ENCODE measurements at regions not wholly inside any gene's neighbourhood (a gene's known extent, or its start where the extent isn't known, plus 50 kb on each side); places are given as distances from the start of the nearest gene placed in this dataset.

GRCh38 chr1:215458104-215458503 lies 109.0 kb upstream of the KCTD3 start:
- intact Hi-C loops (cut with DNase I), result no loop called here
- no peaks in the 10 kb centered on the region for H3K27me3 ChIP-seq
- no peaks in the 10 kb centered on the region for H3K4me1 ChIP-seq (replicated peaks in 1 of 2)
- H3K27ac ChIP-seq, result no peak overlapping the region
- H3K4me3 ChIP-seq, result no peak overlapping the region
- no peaks in the 10 kb centered on the region for H3K36me3 ChIP-seq (replicated peaks in 1 of 2)
- no peak for DNase-seq
- no peak for TF ChIP-seq CTCF (IDR thresholded peaks at IDR 0.05)
- no peak for TF ChIP-seq POLR2A (IDR thresholded peaks at IDR 0.05)
- 80 to 91% (median 86%) methylated on average over 6 of the region's 6 CpGs for WGBS, 4 donors
- no peaks in the 10 kb centered on the region for H3K9me3 ChIP-seq (replicated peaks in 1 of 3)

GRCh38 chr1:215458562-215458961 lies 108.5 kb upstream of the KCTD3 start:
- Histone ChIP-seq H3K9me3 (replicated peaks in 1 of 3) (no peaks in the 10 kb centered on the region), H3K36me3 (replicated peaks in 1 of 2) (no peaks in the 10 kb centered on the region), H3K27me3 (no peaks in the 10 kb centered on the region), H3K4me1 (replicated peaks in 1 of 2) (no peaks in the 10 kb centered on the region), H3K4me3 (no peak overlapping the region), H3K27ac (no peak overlapping the region)
- TF ChIP-seq CTCF (IDR thresholded peaks at IDR 0.05) (no peak), POLR2A (IDR thresholded peaks at IDR 0.05) (no peak)
- no peak for DNase-seq
- intact Hi-C loops (cut with DNase I), result no loop called here

DNA sequence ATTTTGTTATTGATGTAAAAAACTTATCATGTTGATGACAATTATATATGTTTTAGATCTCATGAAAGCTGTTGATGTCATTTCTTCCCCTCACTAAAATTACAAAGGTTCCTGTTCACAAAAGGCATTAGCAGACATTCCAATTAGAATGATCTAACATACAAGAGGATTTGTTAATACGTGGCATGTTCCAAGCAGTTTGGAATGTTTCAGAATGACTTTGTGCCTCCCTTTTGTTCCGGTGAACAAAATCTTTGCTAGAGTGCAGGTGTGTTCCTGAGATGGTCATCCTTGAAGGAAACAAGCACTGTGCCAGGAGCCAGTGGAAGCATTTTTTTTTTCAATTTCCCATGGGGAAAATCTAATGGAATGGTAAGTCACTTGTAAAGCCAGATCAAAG lies 108.0 kb upstream of the KCTD3 start:
- intact Hi-C loops (cut with DNase I), result no loop called here
- Histone ChIP-seq H3K36me3 (replicated peaks in 1 of 2) (no peaks in the 10 kb centered on the region), H3K27ac (no peak overlapping the region), H3K9me3 (replicated peaks in 1 of 3) (no peaks in the 10 kb centered on the region), H3K4me3 (no peak overlapping the region), H3K27me3 (no peaks in the 10 kb centered on the region), H3K4me1 (replicated peaks in 1 of 2) (no peaks in the 10 kb centered on the region)
- 72 to 82% (median 81%) methylated on average over 2 of the region's 2 CpGs for WGBS, 4 donors
- no peak for TF ChIP-seq POLR2A (IDR thresholded peaks at IDR 0.05)
- TF ChIP-seq CTCF (IDR thresholded peaks at IDR 0.05), result no peak
- DNase-seq, result no peak

- 79 to 92% (median 84%) methylated on average over 3 of the region's 3 CpGs for WGBS, 4 donors
Observed at GRCh38 chr1:215466361-215466760, 100.7 kb upstream of the KCTD3 start.

More at GRCh38 chr1:215466361-215466760, 100.7 kb upstream of the KCTD3 start:
- Histone ChIP-seq H3K27ac (no peak overlapping the region), H3K36me3 (replicated peaks in 1 of 2) (no peaks in the 10 kb centered on the region), H3K4me3 (no peak overlapping the region), H3K9me3 (replicated peaks in 1 of 3) (peaks cover 0 to 4% (median 0%) of the 10 kb centered on the region in 3 donors), H3K4me1 (replicated peaks in 1 of 2) (no peaks in the 10 kb centered on the region), H3K27me3 (no peaks in the 10 kb centered on the region)
- intact Hi-C loops (cut with DNase I), result no loop called here
- TF ChIP-seq POLR2A (IDR thresholded peaks at IDR 0.05) (no peak), CTCF (IDR thresholded peaks at IDR 0.05) (no peak)
- no peak for DNase-seq

Measured in adrenal gland (tissue), 9 donors.